ENCODE measurements at regions not wholly inside any gene's neighbourhood (a gene's known extent, or its start where the extent isn't known, plus 50 kb on each side); places are given as distances from the start of the nearest gene placed in this dataset.
A peak's percentile ranks its signal among the peaks of the same experiment; 100 is the strongest.

DNA sequence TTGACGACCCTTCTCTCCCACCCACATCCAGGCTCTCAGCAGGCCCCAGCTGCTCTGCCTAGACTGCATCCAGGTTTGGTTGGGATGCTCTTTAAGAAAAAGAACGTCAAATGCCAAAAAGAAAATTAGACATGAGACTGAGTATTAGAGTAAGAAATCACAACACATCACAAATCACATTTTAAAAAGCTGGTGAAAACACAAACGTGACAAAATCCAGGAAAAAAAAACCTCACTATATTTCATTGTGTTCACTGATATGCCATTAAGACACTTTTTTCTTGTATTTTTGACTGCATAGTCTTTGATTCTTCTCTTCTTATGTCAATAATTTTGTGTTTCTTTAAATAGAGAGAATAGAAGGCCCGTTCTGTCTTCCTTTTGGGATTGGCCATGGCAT lies 243.7 kb downstream of the TLE3 start:
- H3K27ac ChIP-seq (ENCODE audit: low read length) = no peak overlapping the region
- no peak overlapping the region for H3K9ac ChIP-seq (ENCODE audit: low read length)
- no peaks in the 10 kb centered on the region for H3K9me3 ChIP-seq (ENCODE audit: low read length)

DNA sequence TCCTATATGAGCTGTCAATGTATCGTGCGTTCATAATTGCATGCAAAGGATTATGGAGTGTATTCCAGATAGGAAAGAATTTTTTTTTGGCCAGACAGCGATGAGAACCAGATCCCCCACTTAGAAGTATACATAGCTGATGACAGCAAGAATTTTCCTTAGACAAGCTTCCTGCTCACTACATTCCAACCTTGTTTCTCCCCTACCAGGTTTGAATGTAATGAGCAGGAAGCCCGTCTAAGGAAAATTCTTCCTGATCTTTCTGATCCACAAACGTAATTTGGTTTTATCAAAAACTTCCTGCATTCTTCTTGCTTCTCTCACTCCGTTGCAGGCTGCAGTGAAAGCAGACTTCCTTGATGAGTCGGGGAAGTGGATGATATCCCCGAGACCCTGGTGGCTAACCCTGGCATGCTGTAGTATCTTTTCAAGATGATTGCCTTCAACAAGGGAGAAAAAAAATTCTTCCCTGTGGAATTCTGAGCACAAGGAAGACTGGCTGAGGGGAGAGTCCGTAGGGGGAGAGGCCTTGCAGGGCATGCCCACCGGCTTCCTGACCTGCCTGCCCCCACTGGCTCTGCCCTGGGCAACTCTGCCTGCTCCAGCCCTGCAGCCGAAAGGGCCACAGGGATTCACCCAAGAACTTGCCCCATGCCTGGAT lies 243.1 kb downstream of the TLE3 start:
- no peak overlapping the region for H3K9ac ChIP-seq (ENCODE audit: low read length)

More for the DNA sequence above, 243.7 kb downstream of the TLE3 start:
- no peaks in the 10 kb centered on the region for H3K36me3 ChIP-seq (ENCODE audit: insufficient read depth, low read length)
- H4K20me1 ChIP-seq (ENCODE audit: insufficient read depth, low read depth, low read length) = no peaks in the 10 kb centered on the region
- H2AFZ ChIP-seq (ENCODE audit: low read length) = no peak overlapping the region
- no peak overlapping the region for H3K4me3 ChIP-seq (ENCODE audit: low read length)
- DNase-seq = no peak
- no peaks in the 10 kb centered on the region for H3K9me2 ChIP-seq (replicated peaks; ENCODE audit: insufficient read depth, low read length)
- no peak overlapping the region for H3K4me2 ChIP-seq (ENCODE audit: low read depth, low read length, poor library complexity, severe bottlenecking)
- peaks cover 39% of the 10 kb centered on the region for H3K4me1 ChIP-seq (ENCODE audit: low read length)
- H3K79me2 ChIP-seq (ENCODE audit: low read length) = no peaks in the 10 kb centered on the region
- no peaks in the 10 kb centered on the region for H3K27me3 ChIP-seq (ENCODE audit: low read length)

DNA sequence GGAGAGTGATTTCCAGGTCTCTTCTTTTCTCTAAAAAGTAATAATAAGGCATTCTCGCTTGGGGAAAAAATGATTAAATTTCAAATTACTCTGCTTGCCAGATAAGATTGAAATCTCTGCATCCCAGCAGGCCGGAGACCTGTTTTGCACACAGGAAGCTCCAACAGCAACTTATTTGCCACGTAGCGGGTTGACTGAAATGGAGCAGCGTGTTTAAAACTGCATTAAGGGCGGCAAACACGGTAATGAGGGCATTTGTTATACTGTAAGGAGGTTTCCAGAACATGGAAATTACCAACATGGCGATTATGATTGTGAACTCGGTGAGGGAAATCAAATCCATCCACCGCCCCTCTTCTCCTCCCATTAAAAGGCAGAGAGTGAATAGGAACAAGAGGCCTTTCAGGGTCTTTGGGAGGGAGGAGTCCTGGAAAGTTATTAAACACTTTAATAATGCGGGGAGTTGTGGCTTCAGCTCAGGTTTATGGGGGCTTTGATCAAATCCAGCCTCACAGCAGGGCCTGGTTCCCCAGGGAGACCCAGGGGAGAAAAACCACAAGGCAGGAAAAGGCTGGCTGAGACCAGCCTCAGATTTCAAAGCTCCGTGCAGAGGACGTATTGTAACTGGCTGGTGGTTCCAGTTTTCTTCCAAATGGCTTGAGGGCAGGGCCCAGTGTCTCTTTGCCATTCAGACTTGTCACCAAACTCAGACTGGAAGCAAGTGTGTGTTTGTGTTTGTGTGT lies 242.3 kb downstream of the TLE3 start:
- H3K27ac ChIP-seq (ENCODE audit: low read length) = no peak overlapping the region
- H3K79me2 ChIP-seq (ENCODE audit: low read length) = no peaks in the 10 kb centered on the region
- no peak overlapping the region for H3K4me3 ChIP-seq (ENCODE audit: low read length)
- H3K27me3 ChIP-seq (ENCODE audit: low read length) = no peaks in the 10 kb centered on the region
- no peaks in the 10 kb centered on the region for H3K9me2 ChIP-seq (replicated peaks; ENCODE audit: insufficient read depth, low read length)
- no peaks in the 10 kb centered on the region for H4K20me1 ChIP-seq (ENCODE audit: insufficient read depth, low read depth, low read length)
- H3K4me2 ChIP-seq (ENCODE audit: low read depth, low read length, poor library complexity, severe bottlenecking) = no peak overlapping the region
- peaks cover 43% of the 10 kb centered on the region for H3K4me1 ChIP-seq (ENCODE audit: low read length)
- DNase-seq = no peak
- H3K9ac ChIP-seq (ENCODE audit: low read length) = no peak overlapping the region
- no peak overlapping the region for H2AFZ ChIP-seq (ENCODE audit: low read length)
- no peaks in the 10 kb centered on the region for H3K36me3 ChIP-seq (ENCODE audit: insufficient read depth, low read length)
- no peaks in the 10 kb centered on the region for H3K9me3 ChIP-seq (ENCODE audit: low read length)

More for the DNA sequence above, 243.1 kb downstream of the TLE3 start:
- Histone ChIP-seq H3K4me3 (ENCODE audit: low read length) (no peak overlapping the region), H2AFZ (ENCODE audit: low read length) (no peak overlapping the region), H3K36me3 (ENCODE audit: insufficient read depth, low read length) (no peaks in the 10 kb centered on the region), H3K9me3 (ENCODE audit: low read length) (no peaks in the 10 kb centered on the region), H3K4me1 (ENCODE audit: low read length) (peaks cover 37% of the 10 kb centered on the region), H3K9me2 (replicated peaks; ENCODE audit: insufficient read depth, low read length) (no peaks in the 10 kb centered on the region), H3K27ac (ENCODE audit: low read length) (no peak overlapping the region), H3K27me3 (ENCODE audit: low read length) (no peaks in the 10 kb centered on the region), H3K79me2 (ENCODE audit: low read length) (no peaks in the 10 kb centered on the region), H3K4me2 (ENCODE audit: low read depth, low read length, poor library complexity, severe bottlenecking) (no peak overlapping the region), H4K20me1 (ENCODE audit: insufficient read depth, low read depth, low read length) (no peaks in the 10 kb centered on the region)
- DNase-seq = no peak

DNA sequence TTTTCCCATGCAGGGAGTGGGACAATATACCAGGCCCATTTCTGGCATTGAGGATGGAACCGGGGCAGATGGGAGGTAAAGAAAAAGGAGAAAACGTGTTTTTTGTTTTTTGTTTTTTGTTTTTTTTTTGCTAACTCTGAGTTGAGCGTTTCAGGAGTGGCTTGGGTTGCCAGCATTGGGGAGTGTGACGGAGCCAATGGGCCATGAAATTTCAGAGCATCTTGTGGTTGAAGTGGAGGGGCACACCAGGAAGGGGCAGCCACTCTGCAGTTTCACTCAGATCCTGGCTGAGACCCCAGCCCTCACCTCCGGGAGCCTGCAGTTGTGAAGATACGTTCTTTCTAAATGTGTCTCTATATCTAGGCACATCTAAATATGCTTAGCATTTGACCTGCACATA lies 240.5 kb downstream of the TLE3 start:
- H3K4me1 ChIP-seq (ENCODE audit: low read length) = peaks cover 61% of the 10 kb centered on the region
- peak overlapping the region; percentile 53; the same call in 1 of the 2 replicates for H3K4me3 ChIP-seq (ENCODE audit: low read length)
- no peaks in the 10 kb centered on the region for H3K36me3 ChIP-seq (ENCODE audit: insufficient read depth, low read length)
- no peaks in the 10 kb centered on the region for H3K79me2 ChIP-seq (ENCODE audit: low read length)
- DNase-seq = peak; percentile 58
- peak overlapping the region; percentile 58 for H3K27ac ChIP-seq (ENCODE audit: low read length)
- H2AFZ ChIP-seq (ENCODE audit: low read length) = peak overlapping the region; percentile 31; the same call in 1 of the 2 replicates
- peak overlapping the region; percentile 52 for H3K4me2 ChIP-seq (ENCODE audit: low read depth, low read length, poor library complexity, severe bottlenecking)
- H3K9me2 ChIP-seq (replicated peaks; ENCODE audit: insufficient read depth, low read length) = no peaks in the 10 kb centered on the region
- H3K9ac ChIP-seq (ENCODE audit: low read length) = peak overlapping the region; percentile 68
- no peaks in the 10 kb centered on the region for H4K20me1 ChIP-seq (ENCODE audit: insufficient read depth, low read depth, low read length)
- H3K9me3 ChIP-seq (ENCODE audit: low read length) = no peaks in the 10 kb centered on the region
- no peaks in the 10 kb centered on the region for H3K27me3 ChIP-seq (ENCODE audit: low read length)

DNA sequence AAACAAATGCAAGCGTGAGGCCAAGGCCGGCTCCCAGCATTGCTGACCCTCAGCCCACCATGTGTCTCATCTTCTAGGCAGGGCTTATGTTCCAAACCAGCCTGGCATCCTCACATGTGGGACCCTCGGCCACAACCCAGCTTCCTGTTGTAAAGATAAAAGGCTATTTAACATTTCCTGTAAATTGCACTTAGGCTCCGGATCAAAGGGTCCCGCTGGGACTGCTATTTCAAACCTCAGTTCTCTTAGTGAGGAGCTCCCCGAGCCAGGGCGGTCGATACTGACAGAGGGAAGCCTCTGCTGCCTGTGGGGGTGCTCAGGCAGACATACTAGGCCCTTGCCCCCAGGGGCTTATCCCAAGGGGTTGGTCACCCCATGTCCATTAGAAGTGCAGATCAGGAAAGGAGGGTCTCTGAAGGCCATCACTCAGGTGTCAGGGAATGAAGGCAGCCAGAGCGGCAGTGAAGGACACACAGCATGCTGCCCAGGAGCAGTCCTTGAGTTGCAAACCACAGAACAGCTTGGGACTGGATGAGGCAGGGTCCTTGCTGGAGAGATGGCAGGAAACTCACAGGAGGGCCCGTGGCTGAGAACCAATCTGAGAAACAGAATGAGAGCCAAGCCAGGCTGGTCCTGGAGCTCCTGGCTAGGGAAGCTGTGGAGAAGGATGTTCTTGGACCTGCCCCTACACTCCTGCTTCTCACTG lies 239.9 kb downstream of the TLE3 start:
- H3K27ac ChIP-seq (ENCODE audit: low read length) = peak overlapping the region; percentile 58
- no peaks in the 10 kb centered on the region for H4K20me1 ChIP-seq (ENCODE audit: insufficient read depth, low read depth, low read length)
- peak overlapping the region; percentile 53 for H3K4me3 ChIP-seq (ENCODE audit: low read length)
- H3K36me3 ChIP-seq (ENCODE audit: insufficient read depth, low read length) = no peaks in the 10 kb centered on the region
- H3K27me3 ChIP-seq (ENCODE audit: low read length) = no peaks in the 10 kb centered on the region
- no peaks in the 10 kb centered on the region for H3K9me3 ChIP-seq (ENCODE audit: low read length)
- no peaks in the 10 kb centered on the region for H3K79me2 ChIP-seq (ENCODE audit: low read length)
- H3K4me2 ChIP-seq (ENCODE audit: low read depth, low read length, poor library complexity, severe bottlenecking) = peak overlapping the region; percentile 52
- peaks cover 67% of the 10 kb centered on the region for H3K4me1 ChIP-seq (ENCODE audit: low read length)
- DNase-seq = peak; percentile 83
- H3K9ac ChIP-seq (ENCODE audit: low read length) = peak overlapping the region; percentile 68
- H3K9me2 ChIP-seq (replicated peaks; ENCODE audit: insufficient read depth, low read length) = no peaks in the 10 kb centered on the region
- peak overlapping the region; percentile 31; the same call in 1 of the 2 replicates for H2AFZ ChIP-seq (ENCODE audit: low read length)

DNA sequence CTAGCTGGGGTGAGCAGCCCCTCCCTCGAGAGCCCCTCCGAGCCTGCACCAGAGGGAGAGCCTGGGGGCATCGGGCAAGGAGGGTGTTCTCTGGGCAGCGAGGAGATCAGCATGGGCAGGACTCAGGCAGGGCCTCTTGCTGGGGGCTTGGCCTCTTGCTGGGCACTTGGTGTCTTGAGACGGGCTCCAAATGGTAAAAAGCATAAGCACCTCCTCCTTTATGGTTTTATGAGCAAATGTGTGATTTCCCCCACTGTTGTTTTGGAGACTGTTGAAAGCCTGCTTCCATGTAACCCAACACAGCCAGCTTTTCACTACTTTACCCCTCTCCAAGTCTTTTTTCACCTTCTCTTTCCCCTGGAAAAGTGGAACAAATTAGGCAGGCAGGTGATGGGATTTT lies 239.3 kb downstream of the TLE3 start:
- Histone ChIP-seq H3K4me2 (ENCODE audit: low read depth, low read length, poor library complexity, severe bottlenecking) (peak overlapping the region; percentile 52), H4K20me1 (ENCODE audit: insufficient read depth, low read depth, low read length) (no peaks in the 10 kb centered on the region), H3K9me2 (replicated peaks; ENCODE audit: insufficient read depth, low read length) (no peaks in the 10 kb centered on the region), H3K9ac (ENCODE audit: low read length) (peak overlapping the region; percentile 68), H3K9me3 (ENCODE audit: low read length) (no peaks in the 10 kb centered on the region), H2AFZ (ENCODE audit: low read length) (peak overlapping the region; percentile 31; the same call in 1 of the 2 replicates), H3K4me1 (ENCODE audit: low read length) (peaks cover 73% of the 10 kb centered on the region), H3K27ac (ENCODE audit: low read length) (peak overlapping the region; percentile 58), H3K79me2 (ENCODE audit: low read length) (no peaks in the 10 kb centered on the region), H3K36me3 (ENCODE audit: insufficient read depth, low read length) (no peaks in the 10 kb centered on the region), H3K27me3 (ENCODE audit: low read length) (no peaks in the 10 kb centered on the region), H3K4me3 (ENCODE audit: low read length) (peak overlapping the region; percentile 53)
- no peak for DNase-seq

DNA sequence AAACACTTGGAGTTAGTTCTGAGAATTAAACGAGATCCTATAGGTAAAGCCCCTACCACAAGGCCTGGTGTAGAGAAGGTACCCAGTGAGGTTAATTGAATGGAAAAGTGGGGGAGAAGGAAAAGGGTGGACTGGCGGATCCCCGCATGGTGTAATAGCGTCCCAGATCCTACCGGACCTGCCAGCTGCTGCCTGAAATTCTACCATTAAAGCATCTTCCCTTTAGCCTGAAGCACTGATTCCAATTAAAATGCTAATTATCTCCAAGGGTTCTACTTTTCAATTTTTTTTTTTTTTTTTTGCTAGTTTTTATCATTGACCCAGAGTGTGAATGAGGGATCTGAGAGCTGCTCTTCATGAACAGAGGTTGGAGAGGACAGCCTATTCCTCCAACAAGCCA lies 237.9 kb downstream of the TLE3 start:
- Histone ChIP-seq H2AFZ (ENCODE audit: low read length) (no peak overlapping the region), H3K9ac (ENCODE audit: low read length) (no peak overlapping the region)

DNA sequence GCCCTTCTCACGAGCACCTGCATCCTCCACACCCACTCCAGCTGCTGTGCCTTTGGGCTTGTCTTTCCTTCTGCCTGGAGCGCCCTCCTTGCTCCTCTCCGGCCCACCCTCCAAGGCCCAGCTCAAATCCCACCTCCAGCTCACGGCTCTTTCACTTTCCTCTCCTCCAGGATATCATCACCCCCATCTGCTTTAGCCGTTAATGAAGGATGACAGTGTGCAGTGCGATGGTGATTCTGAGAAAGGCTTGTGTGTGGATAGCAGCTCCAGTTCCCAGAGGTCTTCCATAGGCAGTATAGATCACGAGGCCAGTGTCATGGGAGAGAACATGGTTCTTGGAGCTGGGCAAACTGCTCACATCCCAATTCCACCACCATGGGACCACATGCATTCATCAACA lies 237.4 kb downstream of the TLE3 start:
- Histone ChIP-seq H4K20me1 (ENCODE audit: insufficient read depth, low read depth, low read length) (no peaks in the 10 kb centered on the region), H3K36me3 (ENCODE audit: insufficient read depth, low read length) (no peaks in the 10 kb centered on the region; the same call in 1 of the 2 replicates), H3K27me3 (ENCODE audit: low read length) (no peaks in the 10 kb centered on the region), H3K79me2 (ENCODE audit: low read length) (no peaks in the 10 kb centered on the region), H3K4me3 (ENCODE audit: low read length) (no peak overlapping the region), H3K9me2 (replicated peaks; ENCODE audit: insufficient read depth, low read length) (no peaks in the 10 kb centered on the region), H3K27ac (ENCODE audit: low read length) (peak overlapping the region; percentile 82; the same call in 1 of the 2 replicates), H2AFZ (ENCODE audit: low read length) (no peak overlapping the region), H3K9me3 (ENCODE audit: low read length) (no peaks in the 10 kb centered on the region), H3K4me2 (ENCODE audit: low read depth, low read length, poor library complexity, severe bottlenecking) (peak overlapping the region; percentile 61), H3K4me1 (ENCODE audit: low read length) (peaks cover 87% of the 10 kb centered on the region), H3K9ac (ENCODE audit: low read length) (no peak overlapping the region)
- DNase-seq = no peak

More for the DNA sequence above, 237.9 kb downstream of the TLE3 start:
- Histone ChIP-seq H3K27me3 (ENCODE audit: low read length) (no peaks in the 10 kb centered on the region), H3K27ac (ENCODE audit: low read length) (no peak overlapping the region), H3K4me3 (ENCODE audit: low read length) (no peak overlapping the region), H3K4me1 (ENCODE audit: low read length) (peaks cover 83% of the 10 kb centered on the region), H3K79me2 (ENCODE audit: low read length) (no peaks in the 10 kb centered on the region), H3K36me3 (ENCODE audit: insufficient read depth, low read length) (no peaks in the 10 kb centered on the region; the same call in 1 of the 2 replicates), H3K9me2 (replicated peaks; ENCODE audit: insufficient read depth, low read length) (no peaks in the 10 kb centered on the region), H4K20me1 (ENCODE audit: insufficient read depth, low read depth, low read length) (no peaks in the 10 kb centered on the region), H3K9me3 (ENCODE audit: low read length) (no peaks in the 10 kb centered on the region), H3K4me2 (ENCODE audit: low read depth, low read length, poor library complexity, severe bottlenecking) (no peak overlapping the region)
- DNase-seq = no peak

Measured in Karpas-422 (cell line).